ENCODE measurements at regions not wholly inside any gene's neighbourhood (a gene's known extent, or its start where the extent isn't known, plus 50 kb on each side); places are given as distances from the start of the nearest gene placed in this dataset.

GRCh38 chr12:124195567-124195942, 99.3 kb upstream of the RFLNA start:
- no peaks in the 10 kb centered on the region for H3K9me2 ChIP-seq (ENCODE audit: insufficient read depth)
- no peak overlapping the region for H2AFZ ChIP-seq
- no peak overlapping the region for H3K27ac ChIP-seq
- no peaks in the 10 kb centered on the region for H3F3A ChIP-seq (ENCODE audit: insufficient read depth)
- DNase-seq = no peak
- H3K9me3 ChIP-seq (ENCODE audit: low read depth) = no peaks in the 10 kb centered on the region
- H3K4me3 ChIP-seq = no peak overlapping the region
- no peaks in the 10 kb centered on the region for H3K36me3 ChIP-seq (ENCODE audit: low read depth)
- H3K9ac ChIP-seq = no peak overlapping the region
- TF ChIP-seq EZH2phosphoT487 (IDR thresholded peaks at IDR 0.05; ENCODE audit: insufficient read depth, low read depth) = no peak
- TF ChIP-seq EZH2 (IDR thresholded peaks at IDR 0.05; ENCODE audit: insufficient read depth, poor library complexity, severe bottlenecking) = no peak
- H4K20me1 ChIP-seq (ENCODE audit: insufficient read depth) = no peaks in the 10 kb centered on the region
- no peak overlapping the region for H3K4me2 ChIP-seq (ENCODE audit: unreplicated experiment)
- H3K4me1 ChIP-seq (ENCODE audit: insufficient read depth) = no peaks in the 10 kb centered on the region
- H3K79me2 ChIP-seq (ENCODE audit: insufficient read depth) = no peaks in the 10 kb centered on the region
- H3K27me3 ChIP-seq (replicated peaks; ENCODE audit: insufficient read depth) = no peaks in the 10 kb centered on the region
- 40 to 44% methylated on average over 6 of the region's 6 CpGs for WGBS, 2 experiments (ENCODE audit: low coverage in 1 of 2, low lambda C conversion rate in 2 of 2, missing lambda C conversion rate in 2 of 2)
- in situ Hi-C loops (cut with MboI) = no loop called here

- Histone ChIP-seq H2AFZ (no peak overlapping the region), H3K79me2 (ENCODE audit: insufficient read depth) (no peaks in the 10 kb centered on the region), H3K9ac (no peak overlapping the region), H3K36me3 (ENCODE audit: low read depth) (no peaks in the 10 kb centered on the region), H3K4me3 (no peak overlapping the region), H3K27me3 (replicated peaks; ENCODE audit: insufficient read depth) (no peaks in the 10 kb centered on the region; the same call in 1 of the 2 replicates), H3K27ac (no peak overlapping the region), H3K4me2 (ENCODE audit: unreplicated experiment) (no peak overlapping the region), H3K9me2 (ENCODE audit: insufficient read depth) (no peaks in the 10 kb centered on the region), H3K4me1 (ENCODE audit: insufficient read depth) (no peaks in the 10 kb centered on the region), H3F3A (ENCODE audit: insufficient read depth) (no peaks in the 10 kb centered on the region), H4K20me1 (ENCODE audit: insufficient read depth) (no peaks in the 10 kb centered on the region), H3K9me3 (ENCODE audit: low read depth) (no peaks in the 10 kb centered on the region)
- no peak for DNase-seq
- WGBS, 2 experiments (ENCODE audit: low coverage in 1 of 2, low lambda C conversion rate in 2 of 2, missing lambda C conversion rate in 2 of 2) = 62 to 73% methylated on average over 7 of the region's 7 CpGs
- in situ Hi-C loops (cut with MboI) = no loop called here
- TF ChIP-seq EZH2 (IDR thresholded peaks at IDR 0.05; ENCODE audit: insufficient read depth, poor library complexity, severe bottlenecking) = no peak
- TF ChIP-seq EZH2phosphoT487 (IDR thresholded peaks at IDR 0.05; ENCODE audit: insufficient read depth, low read depth) = no peak
Observed at GRCh38 chr12:124196236-124196635, 98.7 kb upstream of the RFLNA start.

- no peaks in the 10 kb centered on the region for H3F3A ChIP-seq (ENCODE audit: insufficient read depth)
- H3K4me2 ChIP-seq (ENCODE audit: unreplicated experiment) = no peak overlapping the region
- H3K4me1 ChIP-seq (ENCODE audit: insufficient read depth) = no peaks in the 10 kb centered on the region
- no peaks in the 10 kb centered on the region for H4K20me1 ChIP-seq (ENCODE audit: insufficient read depth)
- H3K9ac ChIP-seq = no peak overlapping the region
- peaks cover 4% of the 10 kb centered on the region for H3K9me3 ChIP-seq (ENCODE audit: low read depth)
- peaks cover 18% of the 10 kb centered on the region for H3K27me3 ChIP-seq (replicated peaks; ENCODE audit: insufficient read depth)
- H3K79me2 ChIP-seq (ENCODE audit: insufficient read depth) = no peaks in the 10 kb centered on the region
- H3K9me2 ChIP-seq (ENCODE audit: insufficient read depth) = no peaks in the 10 kb centered on the region
- WGBS, 2 experiments (ENCODE audit: low coverage in 1 of 2, low lambda C conversion rate in 2 of 2, missing lambda C conversion rate in 2 of 2) = 76 to 77% methylated on average over 1 of the region's 1 CpG
- TF ChIP-seq EZH2phosphoT487 (IDR thresholded peaks at IDR 0.05; ENCODE audit: insufficient read depth, low read depth) (no peak), EZH2 (IDR thresholded peaks at IDR 0.05; ENCODE audit: insufficient read depth, poor library complexity, severe bottlenecking) (no peak)
- H3K27ac ChIP-seq = no peak overlapping the region
- H3K4me3 ChIP-seq = no peak overlapping the region
- in situ Hi-C loops (cut with MboI) = no loop called here
- DNase-seq = no peak
- H2AFZ ChIP-seq = no peak overlapping the region
- H3K36me3 ChIP-seq (ENCODE audit: low read depth) = no peaks in the 10 kb centered on the region
Observed at GRCh38 chr12:124201248-124201647, 93.6 kb upstream of the RFLNA start.

DNA sequence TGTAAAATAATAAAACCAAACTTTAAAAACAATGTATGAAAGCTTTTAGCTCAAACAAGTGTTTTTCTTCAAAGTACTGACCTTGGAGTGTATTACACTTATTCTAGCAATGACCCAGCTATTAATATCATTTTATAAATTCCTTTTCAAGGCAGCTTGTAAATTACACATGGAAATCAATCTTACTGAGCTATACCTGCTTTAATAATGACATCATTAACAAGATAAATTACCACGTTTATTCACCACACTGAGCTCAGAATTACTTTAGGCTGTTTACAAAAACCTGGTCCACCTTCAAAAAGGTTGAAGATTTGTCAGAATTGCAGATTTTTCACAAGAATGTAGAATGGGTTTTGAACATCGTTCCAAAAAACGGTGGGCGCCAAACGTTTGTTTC, 91.7 kb upstream of the RFLNA start:
- no peak for DNase-seq
- no peaks in the 10 kb centered on the region for H3K79me2 ChIP-seq (ENCODE audit: insufficient read depth)
- no peaks in the 10 kb centered on the region for H4K20me1 ChIP-seq (ENCODE audit: insufficient read depth)
- H3K36me3 ChIP-seq (ENCODE audit: low read depth) = no peaks in the 10 kb centered on the region
- H3K9ac ChIP-seq = no peak overlapping the region
- no peak overlapping the region for H3K4me2 ChIP-seq (ENCODE audit: unreplicated experiment)
- H3K9me2 ChIP-seq (ENCODE audit: insufficient read depth) = no peaks in the 10 kb centered on the region
- H3K27ac ChIP-seq = no peak overlapping the region
- WGBS, 2 experiments (ENCODE audit: low coverage in 1 of 2, low lambda C conversion rate in 2 of 2, missing lambda C conversion rate in 2 of 2) = 33 to 38% methylated on average over 5 of the region's 5 CpGs
- H3K27me3 ChIP-seq (replicated peaks; ENCODE audit: insufficient read depth) = peaks cover 19% of the 10 kb centered on the region
- peaks cover 4% of the 10 kb centered on the region for H3K9me3 ChIP-seq (ENCODE audit: low read depth)
- no peaks in the 10 kb centered on the region for H3F3A ChIP-seq (ENCODE audit: insufficient read depth)
- TF ChIP-seq EZH2 (IDR thresholded peaks at IDR 0.05; ENCODE audit: insufficient read depth, poor library complexity, severe bottlenecking) = no peak
- no peak overlapping the region for H3K4me3 ChIP-seq
- in situ Hi-C loops (cut with MboI) = no loop called here
- H3K4me1 ChIP-seq (ENCODE audit: insufficient read depth) = no peaks in the 10 kb centered on the region
- no peak overlapping the region for H2AFZ ChIP-seq

DNA sequence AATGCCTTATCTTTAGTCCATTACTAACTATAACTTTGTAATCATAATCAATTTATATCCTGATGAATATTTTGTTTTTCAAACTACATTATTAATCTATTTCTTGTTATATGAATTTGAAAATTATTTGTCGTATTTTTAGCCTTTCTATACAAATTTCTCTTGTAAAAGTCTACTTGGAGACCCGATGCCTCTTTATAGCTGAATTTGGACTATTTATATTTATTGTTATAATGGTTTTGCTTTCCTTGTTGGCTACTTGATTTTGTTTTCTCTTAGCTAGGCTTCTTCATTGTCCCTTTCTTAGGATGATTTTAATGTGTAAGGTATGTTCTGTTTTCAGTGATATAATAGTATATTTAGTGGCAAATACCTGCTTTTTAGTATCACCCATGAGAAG, 89.5 kb upstream of the RFLNA start:
- 39 to 47% methylated on average over 2 of the region's 2 CpGs for WGBS, 2 experiments (ENCODE audit: low coverage in 1 of 2, low lambda C conversion rate in 2 of 2, missing lambda C conversion rate in 2 of 2)
- Histone ChIP-seq H3K79me2 (ENCODE audit: insufficient read depth) (no peaks in the 10 kb centered on the region), H3K9me2 (ENCODE audit: insufficient read depth) (no peaks in the 10 kb centered on the region), H4K20me1 (ENCODE audit: insufficient read depth) (no peaks in the 10 kb centered on the region), H3K27me3 (replicated peaks; ENCODE audit: insufficient read depth) (peaks cover 19% of the 10 kb centered on the region), H3K4me1 (ENCODE audit: insufficient read depth) (no peaks in the 10 kb centered on the region), H3K4me3 (no peak overlapping the region), H3K9ac (no peak overlapping the region), H3K4me2 (ENCODE audit: unreplicated experiment) (no peak overlapping the region), H2AFZ (no peak overlapping the region), H3K36me3 (ENCODE audit: low read depth) (no peaks in the 10 kb centered on the region), H3K9me3 (ENCODE audit: low read depth) (peaks cover 4% of the 10 kb centered on the region), H3F3A (ENCODE audit: insufficient read depth) (no peaks in the 10 kb centered on the region), H3K27ac (no peak overlapping the region)
- in situ Hi-C loops (cut with MboI) = no loop called here
- no peak for DNase-seq
- TF ChIP-seq EZH2 (IDR thresholded peaks at IDR 0.05; ENCODE audit: insufficient read depth, poor library complexity, severe bottlenecking) (no peak), EZH2phosphoT487 (IDR thresholded peaks at IDR 0.05; ENCODE audit: insufficient read depth, low read depth) (no peak)

Data from GM23248 (cell line).